ENCODE measurements at regions not wholly inside any gene's neighbourhood (a gene's known extent, or its start where the extent isn't known, plus 50 kb on each side); places are given as distances from the start of the nearest gene placed in this dataset.
"Not testable (repeated sequence)": the region's sequence is repeated elsewhere in the genome, so short reads cannot be mapped to it uniquely, and the experiment has no call there.

DNA sequence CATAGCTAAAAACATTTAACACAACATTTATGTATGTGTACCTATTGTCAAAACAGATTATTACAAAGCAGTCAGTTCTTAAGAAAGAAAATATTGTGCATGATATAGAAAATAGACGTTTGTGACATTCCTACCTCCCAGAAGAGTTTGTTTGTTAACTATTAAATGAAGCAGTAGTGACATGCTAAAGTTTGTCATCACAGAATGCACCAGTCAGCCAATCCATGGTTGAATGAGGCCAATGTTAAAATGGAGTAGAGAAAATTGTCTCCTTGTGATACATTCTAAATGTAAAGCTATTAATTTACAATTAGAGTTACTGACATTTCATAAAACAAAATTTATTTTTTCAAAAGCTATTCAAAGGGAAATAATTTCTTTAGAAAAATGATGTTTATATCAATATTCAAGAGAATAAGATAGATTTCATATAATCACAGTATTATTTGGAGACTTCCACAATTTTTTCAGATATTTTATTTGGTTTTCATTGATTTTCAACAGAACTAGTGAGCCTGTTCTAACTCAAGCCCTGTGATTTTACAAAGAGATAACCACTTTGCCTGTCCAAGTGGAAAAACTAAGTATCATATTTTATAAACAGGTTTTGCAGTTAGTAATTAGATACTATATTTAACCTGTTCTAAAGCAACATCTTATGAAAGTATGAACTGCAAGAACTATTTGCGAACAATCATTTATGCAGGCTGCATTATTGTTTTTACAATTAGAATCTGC is 176.8 kb downstream of the ISL1 start:
- DNase-seq = no peak

GRCh38 chr5:51566953-51567352 is 183.7 kb downstream of the ISL1 start:
- DNase-seq = no peak

- DNase-seq = no peak
Measured at GRCh38 chr5:51567636-51568035, 184.4 kb downstream of the ISL1 start.

GRCh38 chr5:51573835-51574234 is 190.6 kb downstream of the ISL1 start:
- DNase-seq = no peak

- DNase-seq = no peak
Measured at GRCh38 chr5:51582871-51583394, 199.7 kb downstream of the ISL1 start.

DNA sequence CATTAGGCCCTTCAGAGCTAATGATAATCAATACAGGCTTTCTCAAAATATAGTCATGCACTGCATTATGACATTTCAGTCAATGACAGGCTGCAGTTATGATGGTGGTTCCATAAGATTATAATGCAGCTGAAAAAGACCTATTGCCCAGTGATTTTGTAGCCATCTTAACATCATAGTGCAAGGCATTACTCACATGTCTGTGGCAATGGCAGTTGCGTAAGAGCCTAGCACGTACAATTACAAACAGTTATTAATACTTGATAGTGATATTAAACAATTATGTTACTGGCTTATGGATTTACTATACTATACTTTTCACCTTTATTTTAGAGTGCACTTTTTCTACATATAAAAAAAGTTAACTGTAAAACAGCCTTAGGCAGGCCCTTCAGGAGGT is 214.8 kb downstream of the ISL1 start:
- DNase-seq = no peak

- DNase-seq = no peak
Measured at GRCh38 chr5:51599587-51599986, 216.3 kb downstream of the ISL1 start.

DNA sequence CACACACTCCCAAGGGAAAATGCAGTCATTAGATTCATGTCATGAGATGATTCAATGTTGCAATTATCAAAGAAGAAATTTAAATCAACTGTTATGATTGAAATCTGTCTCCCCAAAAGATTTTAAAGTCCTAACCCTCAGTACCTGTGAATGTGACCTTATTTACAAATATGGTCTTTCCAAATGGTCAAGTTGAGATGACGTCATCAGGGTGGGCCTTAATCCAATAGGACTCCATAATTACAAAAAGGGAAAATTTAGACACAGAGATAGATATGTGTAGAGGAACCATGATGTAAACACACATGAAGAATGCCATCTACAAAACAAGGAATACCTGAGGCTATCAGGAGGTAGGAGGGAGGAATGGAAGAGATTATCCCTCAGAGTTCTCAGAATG is 221.1 kb downstream of the ISL1 start:
- no peak for DNase-seq

GRCh38 chr5:51606921-51607320 is 223.7 kb downstream of the ISL1 start:
- DNase-seq = no peak

- no peak for DNase-seq
Measured at GRCh38 chr5:51618234-51618633, 235.0 kb downstream of the ISL1 start.

DNA sequence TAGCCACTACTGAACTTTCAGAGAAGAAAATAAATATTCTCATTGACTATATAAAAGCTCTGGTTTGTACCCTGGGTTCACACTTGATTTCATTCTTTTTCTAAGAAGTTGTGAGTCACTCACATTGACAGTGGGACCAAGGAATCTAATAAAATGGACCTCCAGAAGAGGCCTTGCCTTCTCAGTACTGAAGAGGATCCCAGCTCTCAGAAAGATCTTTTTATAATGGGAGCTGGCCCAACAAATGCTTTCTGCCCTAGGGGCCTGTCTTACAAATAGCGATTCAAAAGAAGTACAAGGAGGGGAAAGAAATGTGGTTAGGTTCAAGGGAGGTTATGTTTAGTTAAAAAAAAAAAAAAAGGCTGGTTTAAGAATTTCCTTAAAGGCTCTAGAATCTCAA is 237.9 kb downstream of the ISL1 start:
- DNase-seq = no peak

GRCh38 chr5:51622161-51622790 is 239.0 kb downstream of the ISL1 start:
- DNase-seq = no peak

- no peak for DNase-seq
Measured at GRCh38 chr5:51625224-51625968, 242.1 kb downstream of the ISL1 start.

GRCh38 chr5:51632027-51632426 is 248.8 kb downstream of the ISL1 start:
- DNase-seq = no peak

DNA sequence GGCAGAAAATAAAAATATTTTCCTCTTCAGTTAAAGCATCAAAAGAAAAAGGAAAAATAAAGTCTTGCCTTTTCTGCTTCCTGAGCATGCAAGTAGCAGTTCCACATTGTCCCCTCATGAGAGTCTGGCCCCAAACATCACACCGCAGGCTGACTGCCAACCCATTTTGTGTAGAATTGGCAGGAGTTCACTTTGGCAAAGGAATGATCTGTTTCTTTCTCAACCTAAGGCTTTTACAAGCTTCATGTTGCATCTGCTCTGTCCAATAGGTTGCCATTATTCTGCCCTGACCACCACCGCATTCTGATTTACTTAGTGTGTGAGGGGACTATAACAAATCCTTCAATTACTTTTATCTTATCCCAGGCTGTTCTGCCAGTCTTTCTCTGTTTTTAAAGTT is 249.5 kb downstream of the ISL1 start:
- no peak for DNase-seq

GRCh38 chr5:51636973-51637372 is 253.7 kb downstream of the ISL1 start:
- DNase-seq = not testable (repeated sequence)

DNA sequence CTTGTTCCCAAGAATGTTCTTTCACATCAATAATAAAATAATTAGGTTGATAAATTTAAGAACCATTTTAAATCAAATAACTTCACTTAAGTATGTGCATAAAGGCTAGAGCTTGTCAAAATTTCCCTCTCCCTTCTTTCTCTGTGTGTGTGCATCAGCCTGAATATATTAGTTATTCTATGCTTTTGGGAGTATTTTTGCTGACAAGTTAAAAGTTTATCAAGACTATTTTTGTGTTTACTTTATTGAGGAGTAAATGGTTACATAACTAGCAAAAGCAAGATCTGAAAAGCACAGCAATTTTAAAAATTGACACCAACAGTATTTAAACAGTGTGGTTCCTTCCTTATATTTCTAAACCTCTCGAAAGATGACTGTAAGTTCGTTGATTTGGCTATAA is 261.7 kb downstream of the ISL1 start:
- no peak for DNase-seq

DNA sequence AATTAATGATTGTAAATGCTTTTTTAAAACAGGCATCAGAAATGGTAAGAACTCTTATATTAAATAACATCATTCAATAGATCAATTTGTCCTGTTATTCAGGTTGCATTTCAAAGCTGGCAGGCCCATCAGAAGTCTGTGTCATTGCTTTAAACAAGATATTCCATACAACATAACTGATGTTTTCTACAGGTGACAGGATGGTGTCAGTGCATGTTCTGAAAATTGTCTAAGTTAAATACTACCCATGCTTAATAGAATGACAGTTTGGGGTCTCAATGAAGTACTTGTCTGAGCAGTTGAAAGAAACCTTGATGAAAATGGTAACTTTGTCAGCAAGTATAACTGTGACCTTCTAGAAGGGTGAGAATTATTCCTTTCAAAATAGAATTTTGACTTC is 263.2 kb downstream of the ISL1 start:
- DNase-seq = no peak

DNA sequence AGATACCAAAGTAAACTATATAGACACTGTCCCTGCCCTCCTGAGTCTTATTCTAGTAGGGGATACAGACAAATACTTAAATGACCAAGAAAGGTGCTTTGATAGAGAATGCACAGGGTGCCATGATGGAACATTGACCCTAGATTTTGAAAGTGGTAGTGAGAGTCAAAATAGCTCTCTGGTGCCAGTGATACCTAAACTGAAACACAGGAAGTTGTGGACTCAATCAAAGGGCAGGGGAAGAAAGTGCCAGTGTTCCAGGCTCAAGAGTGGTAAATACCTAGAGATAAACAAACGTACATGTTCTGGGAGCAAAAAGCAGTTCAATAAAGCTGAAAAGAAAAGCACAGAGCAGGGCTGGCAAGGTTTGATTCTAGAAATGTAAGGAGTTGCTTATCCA is 267.6 kb downstream of the ISL1 start:
- DNase-seq = no peak

DNA sequence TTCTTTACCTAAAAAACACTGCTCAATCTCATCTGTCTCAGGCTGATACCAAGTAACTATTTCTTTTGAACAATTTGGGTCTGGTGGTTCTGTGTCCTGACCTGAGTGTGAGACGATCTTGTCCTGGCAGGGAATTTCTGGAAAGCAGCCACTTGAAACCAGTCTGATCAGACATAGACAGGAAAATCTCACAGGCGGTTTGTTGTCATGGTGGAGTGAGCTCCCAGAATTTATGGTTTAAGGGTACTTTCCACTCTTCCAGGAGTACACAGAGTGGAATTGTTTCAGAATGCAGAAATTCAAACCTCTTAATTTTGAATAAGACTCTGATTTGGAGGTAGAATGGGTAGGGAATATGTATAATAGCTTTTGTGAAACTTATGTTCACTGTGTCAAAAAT is 268.2 kb downstream of the ISL1 start:
- no peak for DNase-seq

- no peak for DNase-seq
Measured at GRCh38 chr5:51651889-51652288, 268.6 kb downstream of the ISL1 start.

- DNase-seq = no peak
Measured at GRCh38 chr5:51652980-51653379, 269.7 kb downstream of the ISL1 start.

DNA sequence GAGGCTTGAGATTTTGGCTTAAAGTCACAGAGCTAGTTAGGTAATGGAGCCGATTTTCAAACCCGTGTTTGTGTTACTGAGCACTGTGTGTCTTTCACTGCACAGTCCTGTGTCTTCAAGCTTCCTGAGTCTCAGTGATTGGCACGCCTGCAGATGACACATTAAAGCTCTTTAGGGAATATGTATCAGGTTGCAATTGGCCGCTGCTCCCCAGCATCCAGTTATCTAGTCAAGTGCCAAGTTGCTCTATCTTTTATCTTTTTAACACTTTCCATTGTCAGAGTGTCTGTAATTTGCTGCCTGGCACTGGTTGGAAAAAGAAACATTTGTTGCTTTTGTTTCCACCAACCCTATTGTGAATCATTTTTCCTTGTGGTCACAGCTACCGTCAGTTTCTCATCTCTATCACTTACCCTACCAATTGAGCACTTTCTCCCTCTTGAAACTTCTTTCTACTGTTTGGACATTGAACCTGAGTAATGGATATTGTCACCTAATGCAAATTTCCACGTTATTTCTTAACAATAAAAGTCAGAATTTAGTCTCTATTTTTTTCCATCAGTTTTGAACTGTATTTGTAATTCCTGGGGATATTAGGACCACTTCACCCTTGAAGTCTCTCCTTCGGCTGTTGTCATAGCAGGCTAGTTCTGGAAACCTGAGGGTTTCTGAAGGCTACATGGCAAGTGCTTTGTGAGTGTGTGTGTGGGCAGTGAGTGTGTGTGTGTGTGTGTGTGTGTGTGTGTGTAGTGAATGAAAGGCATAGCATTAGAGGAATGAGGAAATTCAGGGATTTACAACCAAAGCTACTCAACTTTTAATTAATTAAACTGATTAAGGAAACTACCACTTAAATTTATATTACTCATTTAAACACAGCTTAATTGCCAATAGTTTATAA is 274.3 kb downstream of the ISL1 start:
- DNase-seq = no peak

Measured in NCI-H774 (cell line).